Stimulated activated CD4-positive, alpha-beta T cell treated with anti-CD3 and anti-CD28 coated beads, Interleukin-12 subunit alpha, Interleukin-12 subunit beta, amount 100 ng/mL, for 24 hours (primary cell): ENCODE measurements at regions not wholly inside any gene's neighbourhood (a gene's known extent, or its start where the extent isn't known, plus 50 kb on each side); places are given as distances from the start of the nearest gene placed in this dataset.
"Not testable (repeated sequence)": the region's sequence is repeated elsewhere in the genome, so short reads cannot be mapped to it uniquely, and the experiment has no call there.

ENCODE experiments used
- DNase-seq, 2 experiments: peaks; one replicate each; pipeline ENCODE4 v3.0.0-alpha.2; 2020; ENCODE audit warnings: low read depth in 2 of 2

GRCh38 chr1:185435696-185436379 lies 118.8 kb upstream of the IVNS1ABP start:
- no peak for DNase-seq

GRCh38 chr1:185434721-185435120 lies 117.7 kb upstream of the IVNS1ABP start:
- DNase-seq: no peak

DNA sequence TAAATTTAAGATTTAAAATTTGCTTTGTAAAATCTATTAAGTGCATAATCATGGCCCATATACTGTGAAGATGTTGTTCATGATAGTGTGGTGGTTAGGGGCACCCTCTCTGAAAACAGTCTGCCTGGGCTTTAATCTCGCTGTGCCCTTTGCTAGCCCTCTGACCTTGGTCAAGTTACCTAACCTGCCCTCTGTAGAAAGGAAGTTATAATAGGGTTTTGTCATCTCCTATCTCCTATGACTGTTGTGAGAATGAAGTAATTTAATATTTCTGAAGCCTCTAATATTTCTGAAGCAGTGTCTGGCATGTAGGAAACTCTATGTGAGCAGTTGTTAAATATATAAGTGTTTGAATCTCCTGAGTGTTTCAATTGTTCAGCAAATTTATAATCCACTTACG lies 116.6 kb upstream of the IVNS1ABP start:
- no peak for DNase-seq

DNA sequence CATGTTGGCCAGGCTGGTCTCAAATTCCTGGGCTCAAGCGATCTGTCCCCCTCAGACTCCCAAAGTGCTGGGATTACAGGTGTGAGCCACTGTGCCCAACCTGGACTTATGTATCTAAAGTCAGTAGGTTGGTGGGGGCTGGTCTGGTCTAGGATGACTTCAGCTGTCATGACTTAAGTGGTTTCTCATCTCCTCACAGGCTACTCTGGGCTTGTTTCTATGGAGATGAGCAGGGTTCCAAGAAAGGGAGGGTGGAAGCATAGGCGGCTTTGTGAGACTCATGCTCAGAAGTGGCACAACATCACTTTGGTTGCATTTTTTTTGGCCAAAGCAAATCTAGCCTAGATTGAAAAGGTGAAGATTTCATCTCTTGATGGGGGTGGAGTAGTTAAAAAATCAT lies 115.9 kb upstream of the IVNS1ABP start:
- DNase-seq: no peak

GRCh38 chr1:185431612-185432011 lies 114.6 kb upstream of the IVNS1ABP start:
- DNase-seq: no peak

- not testable (repeated sequence) for DNase-seq
These were observed 112.6 kb upstream of the IVNS1ABP start for GRCh38 chr1:185429668-185430067.

GRCh38 chr1:185427776-185428175 lies 110.7 kb upstream of the IVNS1ABP start:
- no peak for DNase-seq

- DNase-seq: no peak
These were observed 110.2 kb upstream of the IVNS1ABP start for GRCh38 chr1:185427264-185427663.

DNA sequence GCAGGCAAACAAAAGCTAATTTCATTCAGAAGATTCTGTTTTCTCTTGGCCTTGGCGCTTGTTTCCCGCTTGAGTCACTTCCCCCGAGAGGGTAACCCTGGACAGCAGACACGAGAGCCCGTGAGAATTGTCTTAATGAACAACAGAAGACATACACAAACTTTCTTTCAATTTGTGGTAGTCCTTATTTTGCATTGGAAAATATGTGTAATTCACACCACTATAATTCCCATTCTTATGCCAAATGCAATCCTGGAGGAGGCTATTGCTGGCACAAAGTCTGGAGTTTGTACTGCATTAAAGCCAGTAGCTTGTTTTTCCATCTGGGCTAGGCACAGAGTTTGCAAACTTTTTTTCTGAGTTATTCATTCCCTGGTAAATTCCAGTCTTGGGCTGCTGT lies 109.8 kb upstream of the IVNS1ABP start:
- DNase-seq: no peak

DNA sequence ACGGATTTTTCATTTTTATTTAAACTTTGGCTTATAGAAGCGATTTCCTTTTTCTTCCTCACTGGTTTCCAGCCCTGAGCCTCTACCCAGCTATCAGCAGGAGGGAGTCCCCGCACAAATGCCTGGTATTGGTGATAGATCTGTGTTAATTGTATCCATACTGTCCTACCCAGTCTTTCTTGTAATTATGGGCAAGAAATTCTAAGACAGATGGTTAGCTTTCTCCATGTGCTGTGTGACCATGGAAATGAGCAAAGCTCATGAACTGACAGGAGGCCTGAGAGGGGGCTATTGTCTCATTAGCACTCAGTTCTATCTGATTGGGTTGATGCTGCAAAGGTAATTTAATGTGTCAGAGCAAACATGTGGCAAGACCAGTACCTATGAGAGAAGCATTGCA lies 108.1 kb upstream of the IVNS1ABP start:
- DNase-seq: no peak

DNA sequence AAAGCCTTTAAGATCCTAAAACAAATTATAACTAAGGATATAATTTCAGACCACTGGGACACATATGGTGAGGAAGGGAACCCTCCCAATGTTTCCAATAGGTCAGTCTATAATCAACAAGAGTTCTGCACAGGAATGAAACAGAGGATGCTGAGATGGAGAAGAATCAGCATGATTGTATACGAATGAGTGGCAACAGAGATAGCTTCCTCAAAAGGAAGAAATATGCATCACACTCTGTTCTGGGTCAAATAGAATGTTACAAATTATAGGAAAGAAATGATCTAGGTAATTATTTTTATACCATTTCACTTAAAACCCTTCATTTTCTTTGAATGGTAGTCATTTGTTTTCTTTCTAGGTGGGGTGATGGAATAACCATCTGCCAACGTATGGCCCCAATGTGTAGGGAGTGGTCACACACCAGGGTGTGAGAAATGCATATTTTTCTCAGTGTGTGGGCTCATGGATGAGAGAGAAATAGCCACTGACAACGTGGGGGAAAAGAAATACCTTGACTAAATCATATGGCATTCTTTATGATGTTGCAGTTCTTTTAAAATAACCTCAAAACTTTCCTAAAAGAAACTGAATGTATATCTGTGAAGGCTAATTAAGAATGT lies 104.6 kb upstream of the IVNS1ABP start:
- no peak for DNase-seq

GRCh38 chr1:185420588-185421081 lies 103.6 kb upstream of the IVNS1ABP start:
- DNase-seq: no peak

GRCh38 chr1:185419718-185420117 lies 102.7 kb upstream of the IVNS1ABP start:
- no peak for DNase-seq

GRCh38 chr1:185418472-185418871 lies 101.4 kb upstream of the IVNS1ABP start:
- no peak for DNase-seq

GRCh38 chr1:185412385-185413087 lies 95.5 kb upstream of the IVNS1ABP start:
- no peak for DNase-seq

DNA sequence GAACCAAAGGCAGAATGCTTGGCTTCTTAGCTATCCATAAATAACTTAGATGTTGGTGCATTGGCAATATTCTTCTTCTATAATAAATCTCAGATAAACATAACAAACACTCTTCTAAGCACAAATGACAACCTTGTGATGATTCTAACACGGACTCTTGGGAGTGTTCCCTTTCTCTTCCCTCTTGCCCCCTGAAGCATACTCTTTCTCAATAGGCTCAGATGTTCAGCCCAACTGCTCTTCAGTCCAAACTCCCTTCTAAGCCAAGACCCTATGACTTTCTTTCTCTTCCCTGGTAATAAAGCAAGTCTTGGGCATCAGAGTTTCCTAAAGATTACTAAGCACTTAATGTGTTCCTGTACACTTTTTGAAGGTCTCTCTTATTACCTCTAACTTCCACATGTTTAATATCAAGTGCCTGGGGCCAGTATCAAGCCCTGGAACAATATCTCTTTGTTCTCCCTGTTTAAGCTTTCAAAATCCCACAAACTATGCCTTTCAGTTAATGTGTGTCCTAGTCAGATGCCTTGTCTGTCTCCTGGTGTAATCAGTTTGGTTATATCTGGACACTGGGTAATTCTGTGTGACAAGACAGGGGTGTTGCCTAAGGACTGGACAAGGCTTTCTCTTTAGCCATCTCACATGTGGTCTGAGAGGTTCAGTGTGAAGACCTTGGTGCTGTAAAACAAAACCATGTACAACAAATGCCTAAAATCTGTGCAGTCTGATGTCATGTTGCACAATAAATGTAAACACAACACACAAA lies 92.9 kb upstream of the IVNS1ABP start:
- no peak for DNase-seq

GRCh38 chr1:185409345-185409744 lies 92.3 kb upstream of the IVNS1ABP start:
- no peak for DNase-seq

- DNase-seq: no peak
These were observed 91.7 kb upstream of the IVNS1ABP start for GRCh38 chr1:185408700-185409270.

- no peak for DNase-seq
These were observed 89.6 kb upstream of the IVNS1ABP start for GRCh38 chr1:185406691-185407009.

DNA sequence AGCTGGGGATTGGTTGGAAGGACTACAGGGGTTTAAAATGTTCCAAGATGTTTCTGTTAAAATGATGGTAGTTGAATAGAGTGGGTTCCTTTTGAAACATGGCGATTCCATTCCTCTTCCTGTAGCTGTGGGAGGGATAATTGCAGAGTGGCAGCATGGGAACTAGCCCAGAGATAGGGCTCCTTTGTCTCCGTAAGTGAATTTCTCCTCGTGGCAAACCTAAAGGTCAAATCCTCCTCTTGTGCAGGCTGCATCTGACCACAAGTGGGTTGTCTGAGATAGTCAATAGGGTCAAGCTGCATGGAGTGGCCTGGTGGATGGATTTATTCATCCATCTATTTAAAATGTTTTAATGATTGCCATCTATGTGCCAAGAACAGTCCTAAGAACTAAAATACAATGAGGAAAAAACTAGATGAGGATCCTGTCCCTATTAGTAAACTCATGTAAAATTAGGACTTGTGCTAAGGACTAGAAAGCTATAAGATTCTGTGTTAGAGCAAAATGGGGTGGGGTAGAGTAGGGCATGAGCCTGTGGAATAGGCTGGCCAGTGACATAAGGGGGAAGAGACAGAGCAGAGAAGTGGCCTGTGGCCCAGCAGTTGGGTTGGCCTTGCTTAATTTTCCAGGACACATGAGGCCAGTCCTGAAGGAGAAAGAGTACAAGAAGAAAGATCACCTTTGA lies 89.1 kb upstream of the IVNS1ABP start:
- no peak for DNase-seq

DNA sequence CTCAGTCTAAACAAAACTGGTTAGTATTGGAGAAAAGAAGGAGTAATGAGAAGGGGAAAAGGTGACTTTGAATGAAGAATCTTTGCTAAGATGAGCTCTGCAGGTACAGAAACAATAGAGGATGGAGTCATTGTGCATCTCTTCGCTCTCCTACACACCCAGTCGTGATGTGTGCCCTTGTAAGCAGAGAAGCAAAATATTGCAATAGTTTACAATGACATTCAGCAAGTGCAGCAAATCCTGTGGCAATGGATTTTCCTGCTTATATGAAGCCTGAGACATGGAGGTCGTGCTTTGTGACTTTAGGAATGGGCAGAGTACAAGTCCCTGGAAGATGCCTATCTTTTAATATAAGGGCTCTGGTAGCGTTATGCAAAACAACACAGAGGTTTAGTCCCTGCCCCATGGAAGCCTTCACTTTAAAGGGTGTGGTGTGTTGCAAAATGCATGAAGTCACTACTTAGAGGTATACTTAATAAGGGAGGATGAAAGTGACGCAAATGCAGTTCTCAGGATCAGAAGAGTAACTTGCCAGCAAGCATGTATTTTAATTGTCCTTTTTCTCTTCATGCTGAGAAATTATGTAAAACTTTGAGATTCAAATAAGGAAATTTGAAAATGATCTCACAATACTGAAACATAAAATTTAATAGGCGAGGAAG lies 88.0 kb upstream of the IVNS1ABP start:
- DNase-seq: no peak
